C4-2B (cell line): ENCODE measurements at regions not wholly inside any gene's neighbourhood (a gene's known extent, or its start where the extent isn't known, plus 50 kb on each side); places are given as distances from the start of the nearest gene placed in this dataset.
"Not testable (repeated sequence)": the region's sequence is repeated elsewhere in the genome, so short reads cannot be mapped to it uniquely, and the experiment has no call there.

Experiments used
- CTCF ChIP-seq: fragments of 450-650 bp; conservative IDR thresholded peaks from 2 replicates; pipeline ENCODE4 v1.5.1; 2017; ENCODE audit warnings: mild to moderate bottlenecking
- ZFX ChIP-seq: fragments of 450-650 bp; IDR thresholded peaks from 2 replicates; pipeline ENCODE4 v1.6.1; 2017

DNA sequence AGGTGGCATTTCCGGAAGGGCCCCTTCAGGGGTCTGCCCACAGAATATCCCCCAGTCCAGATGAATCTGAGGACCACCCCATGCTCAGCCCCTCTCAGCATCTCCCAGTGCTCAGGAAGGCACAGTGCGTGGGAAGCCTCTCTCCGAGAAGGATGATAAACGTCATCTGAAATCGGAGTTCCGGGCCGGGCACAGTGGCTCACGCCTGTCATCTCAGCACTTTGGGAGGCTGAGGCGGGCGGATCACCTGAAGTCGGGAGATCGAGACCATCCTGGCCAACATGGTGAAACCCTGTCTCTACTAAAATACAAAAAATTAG lies 74.5 kb upstream of the PPP1R26 start:
- not testable (repeated sequence) for TF ChIP-seq CTCF, ZFX
